HFF-Myc (cell line): ENCODE measurements at regions not wholly inside any gene's neighbourhood (a gene's known extent, or its start where the extent isn't known, plus 50 kb on each side); places are given as distances from the start of the nearest gene placed in this dataset.

Source experiments
- DNase-seq: peaks from one replicate; pipeline ENCODE4 v3.0.0-alpha.2; 2011; ENCODE audit warnings: low read depth; ENCODE audit errors: extremely low read depth
- H3K4me3 ChIP-seq: replicated peaks from 2 replicates; pipeline ENCODE4 v1.5.1; 2011; ENCODE audit warnings: low read depth, mild to moderate bottlenecking, control low read depth, low read length
- CTCF ChIP-seq: IDR thresholded peaks from 2 replicates; pipeline ENCODE4 v1.5.1; 2012; ENCODE audit warnings: mild to moderate bottlenecking, low read depth, low read length, control low read depth; ENCODE audit errors: missing control alignments

- no peak overlapping the region for H3K4me3 ChIP-seq
- no peak for DNase-seq
- TF ChIP-seq CTCF = no peak
These were observed 248.4 kb downstream of the SAMD5 start for GRCh38 chr6:147756891-147757290.

GRCh38 chr6:147757291-147757690 is 248.8 kb downstream of the SAMD5 start:
- H3K4me3 ChIP-seq = no peak overlapping the region
- DNase-seq = no peak
- no peak for TF ChIP-seq CTCF

- DNase-seq = no peak
- TF ChIP-seq CTCF = no peak
- no peak overlapping the region for H3K4me3 ChIP-seq
These were observed 249.8 kb downstream of the SAMD5 start for GRCh38 chr6:147758303-147758702.

GRCh38 chr6:147759093-147759492 is 250.6 kb downstream of the SAMD5 start:
- DNase-seq = no peak
- H3K4me3 ChIP-seq = no peak overlapping the region
- no peak for TF ChIP-seq CTCF

GRCh38 chr6:147759536-147759935 is 251.0 kb downstream of the SAMD5 start:
- DNase-seq = no peak
- H3K4me3 ChIP-seq = no peak overlapping the region
- no peak for TF ChIP-seq CTCF

- no peak overlapping the region for H3K4me3 ChIP-seq
- no peak for DNase-seq
- no peak for TF ChIP-seq CTCF
These were observed 257.1 kb downstream of the SAMD5 start for GRCh38 chr6:147765541-147765940.

- no peak for DNase-seq
- no peak overlapping the region for H3K4me3 ChIP-seq
- TF ChIP-seq CTCF = no peak
These were observed 260.5 kb downstream of the SAMD5 start for GRCh38 chr6:147768969-147769368.
